Stimulated activated CD4-positive, alpha-beta T cell treated with anti-CD3 and anti-CD28 coated beads, Interleukin-15, amount 100 ng/mL, for 48 hours (primary cell): ENCODE measurements at regions not wholly inside any gene's neighbourhood (a gene's known extent, or its start where the extent isn't known, plus 50 kb on each side); places are given as distances from the start of the nearest gene placed in this dataset.

Experiments used
- DNase-seq, 2 donors: peaks; one replicate each; pipeline ENCODE4 v3.0.0-alpha.2; 2020; ENCODE audit warnings: low read depth in 2 of 2

DNA sequence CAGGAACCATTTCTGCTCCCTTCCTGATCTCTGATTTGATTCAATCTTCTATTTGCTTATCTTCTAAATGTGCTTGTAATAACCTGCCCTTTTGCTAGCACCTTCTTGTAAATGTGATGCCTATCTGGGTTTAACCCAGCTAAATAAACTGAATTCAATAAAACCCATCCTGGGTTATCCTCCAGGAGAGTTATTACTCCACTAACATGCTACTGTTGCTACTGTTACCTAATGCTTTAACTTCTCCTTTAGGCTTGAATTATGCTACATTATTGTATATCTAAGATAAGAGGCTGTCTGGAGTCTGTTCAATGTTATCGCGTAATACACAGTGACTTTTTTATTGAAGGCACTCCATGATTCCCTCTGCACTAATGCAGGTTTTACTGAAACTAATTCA, 206.5 kb upstream of the CTAGE1 start:
- no peak for DNase-seq

- no peak for DNase-seq
Observed at GRCh38 chr18:22625406-22625805, 207.7 kb upstream of the CTAGE1 start.

DNA sequence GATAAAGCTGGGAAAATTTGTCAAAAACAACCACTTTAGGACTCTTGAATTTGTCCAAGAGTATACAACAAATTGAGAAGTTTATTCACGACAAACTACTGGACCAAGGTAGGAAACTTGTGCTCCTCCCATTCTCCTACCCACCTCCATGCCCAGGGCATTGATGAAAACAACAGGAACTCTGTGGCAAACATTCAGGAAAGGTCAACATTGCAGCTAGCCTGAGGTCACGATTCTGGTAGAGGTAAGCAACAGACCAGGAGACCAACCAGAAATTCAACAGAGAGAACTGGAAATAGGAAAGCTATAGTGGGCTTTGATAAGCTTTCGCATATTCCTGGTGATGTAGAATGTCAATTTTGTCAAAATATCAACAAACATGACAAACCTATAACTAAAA, 209.1 kb upstream of the CTAGE1 start:
- no peak for DNase-seq

DNA sequence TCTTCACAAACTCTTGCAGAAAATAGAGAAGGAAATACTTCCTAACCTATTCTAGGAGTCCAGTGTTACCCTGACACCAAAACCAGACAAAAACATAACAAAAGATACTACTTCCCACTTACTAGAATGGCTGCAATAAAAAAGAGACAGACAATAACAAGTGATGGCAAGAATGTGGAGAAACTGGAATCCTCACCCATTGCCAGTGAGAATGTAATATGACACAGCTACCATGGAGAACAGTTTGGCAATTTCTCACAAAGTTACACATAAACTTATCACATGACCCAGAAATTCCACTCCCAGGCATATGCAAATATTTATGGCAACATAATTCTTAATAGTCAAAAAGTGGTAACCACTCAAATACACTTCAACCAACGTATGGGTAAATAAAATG, 209.8 kb upstream of the CTAGE1 start:
- no peak for DNase-seq

GRCh38 chr18:22628795-22629510, 211.2 kb upstream of the CTAGE1 start:
- DNase-seq = no peak

DNA sequence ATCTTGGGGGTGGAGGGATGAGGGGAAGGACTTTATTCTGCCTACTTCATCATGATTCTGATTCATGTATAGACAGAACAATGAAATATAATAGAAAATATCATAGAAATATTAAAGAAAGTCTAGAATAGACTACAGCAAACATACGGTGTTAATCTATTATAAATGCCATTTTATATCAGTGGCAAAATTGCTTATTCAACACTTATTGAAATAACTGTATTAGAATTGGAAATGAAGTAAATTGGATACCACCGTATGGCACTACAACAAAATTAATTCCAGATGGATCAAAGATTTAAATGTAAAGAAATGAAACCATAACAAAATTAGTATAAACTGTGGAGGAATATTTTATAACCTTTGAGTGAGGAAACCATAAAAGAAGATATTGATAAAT, 213.3 kb upstream of the CTAGE1 start:
- DNase-seq = no peak

DNA sequence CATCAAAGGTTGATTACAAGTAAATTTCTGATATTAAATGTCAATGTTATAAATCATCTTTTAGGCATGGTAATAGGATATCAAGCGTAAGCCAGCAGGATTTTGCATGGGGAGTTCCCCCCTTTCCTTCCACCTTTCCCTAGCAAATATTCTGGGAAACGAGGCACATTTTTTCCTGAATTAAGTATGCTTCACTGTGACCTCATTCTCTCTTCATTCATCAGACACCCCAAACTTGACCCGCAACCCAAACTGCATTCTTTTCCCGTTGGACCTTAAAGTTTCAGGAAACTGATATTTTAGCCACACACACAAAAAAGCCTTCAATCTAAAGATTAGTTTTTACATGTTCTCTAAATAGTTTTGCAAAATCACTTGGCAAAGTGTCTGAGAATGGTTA, 214.5 kb upstream of the CTAGE1 start:
- DNase-seq = no peak

- DNase-seq = no peak
Observed at GRCh38 chr18:22634464-22634863, 216.7 kb upstream of the CTAGE1 start.

GRCh38 chr18:22637787-22638186, 220.1 kb upstream of the CTAGE1 start:
- DNase-seq = no peak

DNA sequence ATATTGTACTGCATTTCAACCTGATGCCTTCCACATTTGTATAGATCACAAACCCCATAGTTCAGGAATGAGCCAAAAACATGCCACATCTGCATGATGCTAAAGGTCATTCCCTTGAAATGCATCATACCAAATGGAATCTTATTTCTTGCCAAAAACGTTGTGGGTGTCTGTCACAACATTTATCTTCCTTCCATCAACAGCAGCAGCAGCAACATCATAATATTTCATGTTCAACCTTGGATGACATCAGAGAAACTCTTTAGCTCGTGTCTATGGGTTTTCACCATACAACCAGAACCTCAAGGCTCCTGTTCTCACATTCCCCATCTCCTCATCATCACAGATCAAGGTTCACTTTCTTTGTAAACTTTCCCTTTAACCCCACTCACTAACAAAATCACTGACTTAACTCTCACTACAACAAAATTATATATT, 221.3 kb upstream of the CTAGE1 start:
- DNase-seq = no peak

DNA sequence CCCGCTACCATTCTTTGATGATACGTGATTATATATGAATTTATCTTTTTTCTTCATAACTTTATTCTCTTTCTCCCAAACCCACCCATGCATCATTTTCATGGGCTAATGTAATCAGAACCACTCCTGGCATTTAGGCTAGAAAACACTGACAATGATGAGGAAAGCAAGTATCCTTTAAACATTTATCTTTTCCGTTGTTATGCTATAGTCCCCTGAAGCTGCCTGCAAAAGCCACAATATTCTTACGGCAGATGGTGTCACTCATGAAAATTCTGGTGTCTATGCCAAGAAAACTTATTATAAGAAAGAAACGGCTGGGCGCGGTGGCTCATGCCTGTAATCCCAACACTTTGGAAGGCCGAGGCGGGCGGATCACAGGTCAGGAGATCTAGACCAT, 221.8 kb upstream of the CTAGE1 start:
- DNase-seq = no peak

- no peak for DNase-seq
Observed at GRCh38 chr18:22640281-22640842, 222.6 kb upstream of the CTAGE1 start.

- DNase-seq = no peak
Observed at GRCh38 chr18:22641958-22642357, 224.2 kb upstream of the CTAGE1 start.

DNA sequence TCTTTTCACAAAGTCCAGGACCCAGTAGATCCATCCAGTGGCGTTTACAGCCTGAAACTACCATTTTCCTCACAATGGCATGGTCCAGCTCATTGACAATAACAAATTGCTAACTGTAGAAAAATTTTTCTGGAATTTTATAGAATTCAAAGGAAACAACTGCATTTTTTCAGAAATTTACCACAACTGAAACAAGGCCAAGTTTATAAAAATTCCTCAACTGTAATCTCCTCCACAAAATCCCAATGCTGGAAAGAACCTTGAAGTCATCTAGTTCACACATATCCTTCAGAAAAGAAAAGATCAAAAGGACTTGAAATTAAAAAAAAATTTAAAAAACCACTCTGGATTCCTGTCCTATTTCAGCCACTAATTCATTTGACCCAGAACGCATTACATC, 226.0 kb upstream of the CTAGE1 start:
- no peak for DNase-seq

DNA sequence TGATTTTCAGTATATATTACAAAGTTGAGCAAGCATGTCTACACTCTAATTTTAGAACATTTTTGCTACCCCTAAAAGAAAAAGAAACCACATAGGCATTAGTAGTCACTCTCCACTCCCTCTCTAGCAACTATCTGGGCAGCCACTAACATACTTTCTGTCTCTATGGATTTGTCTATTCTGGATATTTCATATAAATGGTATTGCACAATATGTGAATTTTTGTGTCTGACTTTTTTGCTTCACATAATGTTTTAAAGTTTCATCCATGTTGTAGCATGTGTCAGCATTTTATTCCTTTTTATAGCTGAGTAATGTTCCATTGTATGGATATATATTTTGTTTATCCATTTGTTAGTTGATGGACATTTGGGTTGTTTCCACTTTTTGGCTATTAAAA, 232.5 kb upstream of the CTAGE1 start:
- no peak for DNase-seq

- no peak for DNase-seq
Observed at GRCh38 chr18:22657619-22658018, 239.9 kb upstream of the CTAGE1 start.

DNA sequence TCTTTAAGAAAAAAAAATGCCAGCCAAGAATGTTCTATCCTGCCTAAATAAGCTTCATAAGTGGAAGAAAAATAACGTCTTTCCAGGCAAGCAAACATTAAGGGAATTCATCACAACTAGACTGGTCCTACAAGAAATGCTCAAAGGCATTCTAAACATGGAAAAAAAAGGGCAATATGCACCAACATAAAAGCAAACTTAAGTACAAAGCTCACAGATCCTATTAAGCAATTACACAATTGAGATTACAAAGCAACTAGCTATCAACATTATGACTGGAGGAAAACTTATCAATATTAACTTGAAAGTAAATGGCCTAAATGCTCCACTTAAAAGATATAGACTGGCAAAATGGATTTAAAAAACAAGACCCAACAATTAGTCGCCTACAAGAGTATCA, 240.6 kb upstream of the CTAGE1 start:
- no peak for DNase-seq

DNA sequence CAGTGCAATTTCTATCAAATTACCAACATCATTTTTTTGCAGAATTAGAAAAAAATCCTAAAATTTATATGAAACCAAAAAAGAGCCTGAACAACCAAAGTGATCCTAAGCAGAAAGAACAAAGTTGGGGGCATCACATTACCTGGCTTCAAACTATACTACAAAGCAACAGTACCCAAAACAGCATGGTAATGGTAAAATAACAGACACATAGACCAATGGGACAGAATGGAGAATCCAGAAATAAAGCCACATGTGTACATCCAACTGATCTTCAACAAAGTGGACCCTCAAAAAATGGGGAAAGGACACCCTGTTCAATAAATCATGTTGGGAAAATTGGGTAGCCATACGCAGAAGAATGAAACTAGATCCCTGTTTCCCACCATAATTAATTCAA, 245.7 kb upstream of the CTAGE1 start:
- DNase-seq = no peak

GRCh38 chr18:22666411-22666940, 248.8 kb upstream of the CTAGE1 start:
- no peak for DNase-seq

- no peak for DNase-seq
Observed at GRCh38 chr18:22667156-22667555, 249.4 kb upstream of the CTAGE1 start.

GRCh38 chr18:22667616-22668422, 250.1 kb upstream of the CTAGE1 start:
- no peak for DNase-seq

DNA sequence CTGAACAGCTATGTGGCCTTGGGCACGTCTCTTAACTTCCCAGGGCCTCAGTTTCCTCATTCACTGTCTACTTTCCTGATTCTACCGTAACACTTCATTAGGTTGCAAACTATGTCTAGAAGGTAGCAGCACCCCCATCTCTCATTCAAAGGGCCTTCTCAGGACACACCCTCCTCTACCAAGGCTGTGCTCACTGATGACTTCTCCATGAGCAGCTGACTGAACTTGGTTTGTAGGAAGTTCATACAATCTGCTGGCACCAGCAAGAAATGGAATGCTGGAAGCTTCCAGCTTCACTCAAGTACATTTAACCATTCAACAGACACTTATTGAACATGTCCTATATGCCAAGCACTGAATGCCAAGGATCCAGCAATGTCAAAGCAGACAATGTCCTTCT, 250.8 kb upstream of the CTAGE1 start:
- DNase-seq = no peak

DNA sequence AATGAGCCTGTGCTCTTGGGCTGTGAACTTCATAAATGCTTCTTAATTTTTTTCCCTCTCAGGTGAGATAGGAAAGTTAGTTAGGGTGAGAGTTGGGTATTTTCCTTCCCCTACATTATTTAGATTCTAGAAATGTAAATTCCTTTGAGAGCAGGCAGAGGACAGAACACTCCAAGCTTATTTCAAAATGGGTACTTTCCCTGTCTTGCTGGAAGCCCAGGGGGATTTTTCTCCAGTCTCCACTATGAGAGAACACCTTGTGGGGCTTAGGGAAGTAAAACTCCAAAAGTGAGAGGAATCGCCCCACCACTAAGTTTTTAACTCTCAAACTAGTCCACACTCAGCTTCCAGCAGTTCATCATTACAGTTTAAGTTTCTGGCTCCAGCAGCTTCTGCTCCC, 253.2 kb upstream of the CTAGE1 start:
- no peak for DNase-seq
